ENCODE measurements at regions not wholly inside any gene's neighbourhood (a gene's known extent, or its start where the extent isn't known, plus 50 kb on each side); places are given as distances from the start of the nearest gene placed in this dataset.

GRCh38 chr21:20592463-20592862 is 405.7 kb upstream of the NCAM2 start:
- Histone ChIP-seq H3K9me3 (no peaks in the 10 kb centered on the region), H3K27ac (no peak overlapping the region), H3K36me3 (no peaks in the 10 kb centered on the region), H3K27me3 (no peaks in the 10 kb centered on the region), H3K4me3 (no peak overlapping the region), H3K4me1 (no peaks in the 10 kb centered on the region)
- ATAC-seq, result no peak
- TF ChIP-seq, protein P1, sequence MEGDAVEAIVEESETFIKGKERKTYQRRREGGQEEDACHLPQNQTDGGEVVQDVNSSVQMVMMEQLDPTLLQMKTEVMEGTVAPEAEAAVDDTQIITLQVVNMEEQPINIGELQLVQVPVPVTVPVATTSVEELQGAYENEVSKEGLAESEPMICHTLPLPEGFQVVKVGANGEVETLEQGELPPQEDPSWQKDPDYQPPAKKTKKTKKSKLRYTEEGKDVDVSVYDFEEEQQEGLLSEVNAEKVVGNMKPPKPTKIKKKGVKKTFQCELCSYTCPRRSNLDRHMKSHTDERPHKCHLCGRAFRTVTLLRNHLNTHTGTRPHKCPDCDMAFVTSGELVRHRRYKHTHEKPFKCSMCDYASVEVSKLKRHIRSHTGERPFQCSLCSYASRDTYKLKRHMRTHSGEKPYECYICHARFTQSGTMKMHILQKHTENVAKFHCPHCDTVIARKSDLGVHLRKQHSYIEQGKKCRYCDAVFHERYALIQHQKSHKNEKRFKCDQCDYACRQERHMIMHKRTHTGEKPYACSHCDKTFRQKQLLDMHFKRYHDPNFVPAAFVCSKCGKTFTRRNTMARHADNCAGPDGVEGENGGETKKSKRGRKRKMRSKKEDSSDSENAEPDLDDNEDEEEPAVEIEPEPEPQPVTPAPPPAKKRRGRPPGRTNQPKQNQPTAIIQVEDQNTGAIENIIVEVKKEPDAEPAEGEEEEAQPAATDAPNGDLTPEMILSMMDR (IDR thresholded peaks at IDR 0.05), result no peak
- TF ChIP-seq POLR2AphosphoS5 (IDR thresholded peaks at IDR 0.05) (no peak), POLR2A (IDR thresholded peaks at IDR 0.05) (no peak), EP300 (IDR thresholded peaks at IDR 0.05) (no peak)

DNA sequence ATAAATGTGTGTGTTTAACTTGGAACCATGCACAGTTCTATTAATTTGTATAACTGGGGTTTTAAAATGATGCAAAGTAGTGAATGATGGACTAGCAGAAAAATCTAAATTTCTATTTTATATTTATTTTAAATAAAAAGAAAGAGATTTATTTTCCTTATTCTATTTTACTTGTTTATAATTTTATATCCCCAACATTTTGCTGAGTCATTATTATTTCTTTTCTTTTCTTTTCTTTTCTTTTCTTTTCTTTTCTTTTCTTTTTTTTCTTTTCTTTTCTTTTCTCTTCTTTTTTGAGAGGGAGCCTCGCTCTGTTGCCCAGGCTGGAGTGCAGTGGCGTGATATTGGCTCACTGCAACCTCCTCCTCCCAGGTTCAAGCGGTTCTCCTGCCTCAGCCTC is 395.0 kb upstream of the NCAM2 start:
- Histone ChIP-seq H3K27ac (no peak overlapping the region), H3K27me3 (no peaks in the 10 kb centered on the region), H3K36me3 (no peaks in the 10 kb centered on the region), H3K9me3 (no peaks in the 10 kb centered on the region), H3K4me1 (no peaks in the 10 kb centered on the region), H3K4me3 (no peak overlapping the region)
- ATAC-seq, result no peak
- TF ChIP-seq POLR2AphosphoS5 (IDR thresholded peaks at IDR 0.05), result no peak
- TF ChIP-seq POLR2A (IDR thresholded peaks at IDR 0.05), result no peak
- no peak for TF ChIP-seq EP300 (IDR thresholded peaks at IDR 0.05)
- TF ChIP-seq, protein P1 (IDR thresholded peaks at IDR 0.05), result no peak
- WGBS, 2 donors (ENCODE audit: low coverage in 1 of 2), result 82% methylated on average over 2 of the region's 3 CpGs; no CpG with 5 or more reads in 1 of the 2 donors

DNA sequence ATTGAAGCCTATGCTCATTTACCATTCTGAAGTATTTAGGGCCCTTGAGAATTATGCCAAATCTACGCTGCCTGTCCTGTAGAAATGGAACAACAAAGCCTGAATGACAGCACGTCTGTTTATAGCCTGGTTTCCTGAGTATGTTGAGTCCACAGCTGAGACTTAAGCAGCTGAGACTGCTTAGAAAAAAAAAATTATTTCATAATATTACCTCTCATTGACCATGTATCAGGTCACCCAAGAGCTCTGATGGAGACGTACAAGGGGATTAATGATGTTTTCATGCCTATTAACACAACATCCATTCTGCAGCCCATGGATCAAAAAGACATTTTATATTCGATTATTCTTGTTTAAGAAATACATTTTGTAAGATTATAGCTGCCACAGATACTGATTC is 387.2 kb upstream of the NCAM2 start:
- H3K4me3 ChIP-seq, result no peak overlapping the region
- no peaks in the 10 kb centered on the region for H3K27me3 ChIP-seq
- TF ChIP-seq, protein P1 (IDR thresholded peaks at IDR 0.05), result no peak
- TF ChIP-seq EP300 (IDR thresholded peaks at IDR 0.05), result no peak
- TF ChIP-seq POLR2A (IDR thresholded peaks at IDR 0.05), result no peak
- TF ChIP-seq POLR2AphosphoS5 (IDR thresholded peaks at IDR 0.05), result no peak

GRCh38 chr21:20613654-20614053 is 384.6 kb upstream of the NCAM2 start:
- no peaks in the 10 kb centered on the region for H3K27me3 ChIP-seq
- no peak overlapping the region for H3K27ac ChIP-seq
- ATAC-seq, result no peak
- no CpG with 5 or more reads among the region's 2 CpGs for WGBS, 2 donors (ENCODE audit: low coverage in 1 of 2)
- no peaks in the 10 kb centered on the region for H3K4me1 ChIP-seq
- no peaks in the 10 kb centered on the region for H3K36me3 ChIP-seq
- H3K9me3 ChIP-seq, result no peaks in the 10 kb centered on the region
- no peak overlapping the region for H3K4me3 ChIP-seq
- TF ChIP-seq POLR2AphosphoS5 (IDR thresholded peaks at IDR 0.05) (no peak), POLR2A (IDR thresholded peaks at IDR 0.05) (no peak), EP300 (IDR thresholded peaks at IDR 0.05) (no peak)
- TF ChIP-seq, protein P1 (IDR thresholded peaks at IDR 0.05), result no peak

More for the DNA sequence above, 387.2 kb upstream of the NCAM2 start:
- Histone ChIP-seq H3K4me1 (no peaks in the 10 kb centered on the region), H3K27ac (no peak overlapping the region), H3K36me3 (no peaks in the 10 kb centered on the region), H3K9me3 (no peaks in the 10 kb centered on the region)
- 75 to 76% methylated on average over 4 of the region's 4 CpGs for WGBS, 2 donors (ENCODE audit: low coverage in 1 of 2)
- ATAC-seq, result no peak

GRCh38 chr21:20617130-20617529 is 381.1 kb upstream of the NCAM2 start:
- H3K9me3 ChIP-seq, result no peaks in the 10 kb centered on the region
- H3K27ac ChIP-seq, result no peak overlapping the region
- H3K36me3 ChIP-seq, result no peaks in the 10 kb centered on the region
- no peak for ATAC-seq
- no peak for TF ChIP-seq EP300 (IDR thresholded peaks at IDR 0.05)
- no peak for TF ChIP-seq POLR2A (IDR thresholded peaks at IDR 0.05)
- no peak for TF ChIP-seq POLR2AphosphoS5 (IDR thresholded peaks at IDR 0.05)
- TF ChIP-seq, protein P1 (IDR thresholded peaks at IDR 0.05), result no peak
- H3K27me3 ChIP-seq, result no peaks in the 10 kb centered on the region
- no peak overlapping the region for H3K4me3 ChIP-seq
- H3K4me1 ChIP-seq, result no peaks in the 10 kb centered on the region
- 51 to 71% methylated on average over 2 to 4 of the region's 6 CpGs for WGBS, 2 donors (ENCODE audit: low coverage in 1 of 2)

All from gastroesophageal sphincter (tissue), 4 donors.